ENCODE measurements at regions not wholly inside any gene's neighbourhood (a gene's known extent, or its start where the extent isn't known, plus 50 kb on each side); places are given as distances from the start of the nearest gene placed in this dataset.

DNA sequence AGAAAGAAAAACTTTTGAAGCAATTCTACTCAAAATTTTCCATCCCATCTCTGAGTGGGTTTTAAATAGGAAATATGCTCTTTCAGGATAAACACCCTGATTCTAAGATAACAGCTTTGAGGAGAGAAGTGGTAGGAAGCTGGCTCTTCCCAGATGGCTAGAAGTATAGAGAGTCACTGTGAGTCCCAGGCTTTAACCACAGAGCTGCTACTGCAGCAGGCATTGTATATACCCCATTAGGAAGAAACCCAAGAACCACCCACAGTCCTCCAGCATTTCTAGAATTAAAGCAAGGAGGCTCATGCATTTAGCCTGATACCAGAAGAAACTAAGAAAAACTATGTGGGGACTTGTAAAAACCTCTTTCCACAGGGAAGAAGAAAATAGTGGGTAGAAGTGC, 1405.6 kb upstream of the TENM4 start:
- no peak for TF ChIP-seq CTCF (IDR thresholded peaks at IDR 0.05; ENCODE audit: low read depth, low read length, missing input control)
- TF ChIP-seq HNF4G (IDR thresholded peaks at IDR 0.05) = no peak
- no peak for TF ChIP-seq EGR1 (IDR thresholded peaks at IDR 0.05; ENCODE audit: low read depth in 2 of 2)
- TF ChIP-seq TAF1 (conservative IDR thresholded peaks at IDR 0.05) = no peak
- TF ChIP-seq FOXA1 (IDR thresholded peaks at IDR 0.05) = no peak
- TF ChIP-seq YY1 (IDR thresholded peaks at IDR 0.05) = no peak
- TF ChIP-seq GABPA (IDR thresholded peaks at IDR 0.05 in 1 of 2, conservative IDR thresholded peaks at IDR 0.05 in 1 of 2) = no peak
- no peak for TF ChIP-seq REST (IDR thresholded peaks at IDR 0.05)
- TF ChIP-seq SP1 (IDR thresholded peaks at IDR 0.05) = no peak
- TF ChIP-seq RAD21 (IDR thresholded peaks at IDR 0.05) = no peak
- no peak for TF ChIP-seq FOXA2 (IDR thresholded peaks at IDR 0.05)
- TF ChIP-seq ZBTB33 (IDR thresholded peaks at IDR 0.05) = no peak
- no peak for TF ChIP-seq JUND (IDR thresholded peaks at IDR 0.05)
- no peak for TF ChIP-seq RXRA (IDR thresholded peaks at IDR 0.05)
- TF ChIP-seq, protein P1, sequence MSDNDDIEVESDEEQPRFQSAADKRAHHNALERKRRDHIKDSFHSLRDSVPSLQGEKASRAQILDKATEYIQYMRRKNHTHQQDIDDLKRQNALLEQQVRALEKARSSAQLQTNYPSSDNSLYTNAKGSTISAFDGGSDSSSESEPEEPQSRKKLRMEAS (IDR thresholded peaks at IDR 0.05) = no peak
- no peak for TF ChIP-seq NR2F2 (IDR thresholded peaks at IDR 0.05)
- TF ChIP-seq HNF4A (conservative IDR thresholded peaks at IDR 0.05) = no peak
- TF ChIP-seq, protein P2, sequence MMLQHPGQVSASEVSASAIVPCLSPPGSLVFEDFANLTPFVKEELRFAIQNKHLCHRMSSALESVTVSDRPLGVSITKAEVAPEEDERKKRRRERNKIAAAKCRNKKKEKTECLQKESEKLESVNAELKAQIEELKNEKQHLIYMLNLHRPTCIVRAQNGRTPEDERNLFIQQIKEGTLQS (IDR thresholded peaks at IDR 0.05) = no peak
- H3K9me3 ChIP-seq (ENCODE audit: control insufficient read depth in 4 of 4, low read length in 3 of 4) = no peaks in the 10 kb centered on the region
- H3K4me1 ChIP-seq (ENCODE audit: control insufficient read depth in 4 of 4, insufficient read depth in 4 of 4, low read length in 3 of 4) = no peaks in the 10 kb centered on the region
- no peak overlapping the region for H3K27ac ChIP-seq (ENCODE audit: low read depth in 1 of 2, low read length in 2 of 2)
- H3K36me3 ChIP-seq (ENCODE audit: control insufficient read depth in 4 of 4, insufficient read depth in 3 of 4, low read depth in 1 of 4, low read length in 3 of 4) = no peaks in the 10 kb centered on the region
- H3K9ac ChIP-seq (ENCODE audit: low read depth in 1 of 2, low read length in 2 of 2) = no peak overlapping the region
- H3K27me3 ChIP-seq (ENCODE audit: control insufficient read depth in 4 of 4, insufficient read depth in 4 of 4, low read length in 3 of 4) = no peaks in the 10 kb centered on the region
- DNase-seq (ENCODE audit: low spot score) = no peak
- H3K4me3 ChIP-seq (ENCODE audit: low read depth in 1 of 3, low read length in 3 of 3) = no peak overlapping the region

All from liver (tissue), 7 donors.